GM18517 (cell line): ENCODE measurements at regions not wholly inside any gene's neighbourhood (a gene's known extent, or its start where the extent isn't known, plus 50 kb on each side); places are given as distances from the start of the nearest gene placed in this dataset.

Source experiments
- ATAC-seq: cut with Tn5 transposase; IDR thresholded peaks from one replicate; pipeline ENCODE4 v1.9.1; 2021; ENCODE audit warnings: mild to moderate bottlenecking, moderate library complexity; ENCODE audit not compliant: unreplicated experiment

DNA sequence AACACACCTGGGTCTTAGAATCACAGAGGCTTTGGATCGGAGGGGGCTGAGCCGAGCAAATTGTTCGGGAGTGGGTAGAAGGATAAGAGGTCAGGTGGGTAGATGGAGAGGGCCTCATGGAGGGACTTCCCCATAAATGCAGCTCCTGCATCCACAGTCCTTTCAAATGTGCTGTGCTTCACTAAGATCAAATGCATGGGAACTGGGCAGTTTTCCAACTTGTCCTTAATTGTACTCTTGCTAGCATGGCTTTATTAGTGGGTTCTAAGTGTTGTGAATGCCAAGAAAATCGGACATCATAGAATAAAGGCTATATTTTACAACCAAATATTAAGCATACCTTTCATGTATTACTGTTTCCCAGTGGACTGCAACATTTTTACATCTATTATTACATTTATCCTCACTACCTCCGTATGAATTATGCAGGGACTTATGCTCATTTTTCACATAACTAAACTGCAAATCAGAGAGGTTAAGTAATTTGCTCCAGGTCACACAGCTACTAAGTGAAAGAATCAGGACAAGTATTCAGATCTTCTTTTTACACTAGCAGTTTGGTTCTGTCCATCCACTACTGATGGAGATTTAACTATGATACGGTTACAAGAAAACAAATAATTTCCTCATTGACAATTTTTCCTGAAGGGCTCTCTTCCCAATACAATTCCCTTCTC, 174.5 kb upstream of the RUNX1 start:
- ATAC-seq, result no peak

GRCh38 chr21:35222541-35222941, 173.4 kb upstream of the RUNX1 start:
- ATAC-seq, result no peak

DNA sequence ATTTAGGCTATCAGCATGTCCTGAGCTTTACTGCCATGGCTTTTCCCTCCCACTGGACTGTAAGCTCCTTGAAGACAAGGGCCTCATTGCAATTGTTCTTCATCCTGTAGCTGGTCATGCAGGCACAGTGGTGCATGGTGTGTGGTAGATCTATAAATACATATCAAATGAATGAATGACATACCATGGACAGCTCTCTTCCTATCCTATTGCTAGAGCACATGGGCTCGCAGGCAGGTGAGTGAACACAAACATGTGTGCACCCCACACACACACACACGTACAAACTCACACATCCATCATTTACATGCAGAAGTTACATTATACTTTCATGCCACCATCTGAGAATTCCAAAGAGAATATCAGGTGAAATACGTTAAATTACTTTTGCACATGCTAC, 172.9 kb upstream of the RUNX1 start:
- no peak for ATAC-seq

- ATAC-seq, result no peak
Measured at GRCh38 chr21:35220301-35220700, 171.2 kb upstream of the RUNX1 start.

- ATAC-seq, result no peak
Measured at GRCh38 chr21:35219719-35220118, 170.6 kb upstream of the RUNX1 start.

- ATAC-seq, result no peak
Measured at GRCh38 chr21:35219291-35219690, 170.2 kb upstream of the RUNX1 start.

GRCh38 chr21:35217504-35218060, 168.5 kb upstream of the RUNX1 start:
- no peak for ATAC-seq

DNA sequence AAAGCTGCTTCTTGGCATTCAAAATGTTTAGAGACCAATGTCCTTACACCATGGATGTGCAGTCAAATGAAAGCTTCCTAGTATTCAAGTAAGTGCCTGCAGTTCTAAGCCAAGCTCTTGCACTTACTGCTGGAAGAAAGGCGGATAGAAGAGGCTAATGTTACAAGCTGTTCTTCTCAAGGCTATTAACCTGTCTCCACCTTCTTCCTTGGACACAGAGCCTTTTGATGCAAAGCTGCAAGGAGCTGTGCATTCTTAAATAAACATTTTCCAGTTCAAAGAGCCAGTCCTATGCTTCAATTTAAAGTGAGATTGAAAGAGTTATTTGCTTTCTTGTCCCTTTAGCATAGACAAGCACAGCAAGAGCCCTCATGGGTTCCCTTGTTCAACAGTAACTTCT, 167.9 kb upstream of the RUNX1 start:
- no peak for ATAC-seq

GRCh38 chr21:35215870-35216269, 166.8 kb upstream of the RUNX1 start:
- no peak for ATAC-seq

DNA sequence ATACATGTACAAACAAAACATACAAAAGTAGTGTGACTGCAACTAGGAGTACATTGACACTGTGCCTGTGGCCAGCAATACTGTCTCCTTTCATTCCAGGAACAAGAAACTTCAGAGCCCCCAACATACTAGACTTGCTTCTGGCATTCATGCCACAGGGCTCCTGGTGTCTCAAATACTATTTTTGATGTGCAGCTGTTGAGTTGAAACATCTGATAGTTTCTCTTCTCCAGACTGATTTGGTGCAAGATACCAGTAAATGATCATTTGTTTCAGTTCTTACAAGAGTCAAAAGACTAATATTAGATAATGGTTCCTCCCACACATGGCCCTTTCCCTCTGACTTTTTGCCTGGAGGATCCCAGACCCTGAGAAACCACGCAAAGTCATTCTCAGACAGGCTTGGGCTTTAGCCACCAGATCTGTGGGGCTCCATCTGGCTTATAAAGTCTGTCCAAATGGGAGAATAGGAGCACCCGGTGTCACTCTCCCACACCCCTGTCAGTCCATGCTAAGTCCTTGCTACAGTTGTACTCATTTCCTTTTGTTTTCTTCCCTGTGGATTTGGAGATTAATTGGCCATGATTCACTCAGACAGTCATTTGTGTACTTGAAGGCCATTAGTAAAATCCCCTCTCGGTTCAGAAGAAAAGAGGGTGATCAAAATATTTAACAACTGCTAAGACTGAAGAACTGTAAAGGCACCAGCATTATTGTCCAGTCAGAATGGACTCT, 163.5 kb upstream of the RUNX1 start:
- no peak for ATAC-seq

DNA sequence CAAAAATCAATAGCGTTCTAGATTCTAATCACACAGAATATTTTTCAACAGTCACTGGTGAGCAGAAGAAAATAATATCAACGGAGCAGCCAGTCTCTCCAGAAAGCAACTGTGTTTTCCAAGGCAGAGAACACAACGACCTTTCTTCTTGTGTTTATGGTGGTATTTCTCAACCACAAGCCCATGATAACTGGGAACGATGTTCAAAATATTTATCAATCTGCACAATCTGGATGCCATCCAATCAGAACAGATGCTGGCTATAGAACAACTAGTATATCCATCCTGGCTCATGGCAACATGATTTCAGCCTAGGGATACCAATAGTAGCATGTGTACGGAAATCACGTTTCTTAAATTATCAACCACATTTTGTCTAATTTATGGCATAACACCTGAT, 162.7 kb upstream of the RUNX1 start:
- ATAC-seq, result no peak

DNA sequence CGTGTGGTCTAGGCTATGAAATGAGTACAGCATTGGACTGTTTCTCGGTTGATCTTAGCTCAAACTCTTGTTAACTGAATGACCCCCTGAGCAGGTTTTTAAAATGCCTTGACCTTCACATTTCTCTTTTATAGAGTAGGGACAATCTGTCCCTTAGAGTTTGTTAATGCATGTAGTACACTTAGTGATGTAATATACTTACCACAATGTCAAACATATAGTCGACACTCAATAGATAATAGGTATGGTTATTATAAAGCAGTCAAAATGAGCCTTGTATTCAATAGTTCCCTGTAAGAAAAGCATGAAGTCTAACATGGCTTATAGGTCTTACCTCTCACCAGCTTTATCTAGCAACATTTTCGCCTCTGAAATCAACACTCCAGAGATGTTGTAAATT, 161.0 kb upstream of the RUNX1 start:
- ATAC-seq, result no peak

- ATAC-seq, result no peak
Measured at GRCh38 chr21:35208810-35209517, 159.9 kb upstream of the RUNX1 start.

- no peak for ATAC-seq
Measured at GRCh38 chr21:35208104-35208503, 159.0 kb upstream of the RUNX1 start.

GRCh38 chr21:35207322-35207721, 158.2 kb upstream of the RUNX1 start:
- no peak for ATAC-seq

DNA sequence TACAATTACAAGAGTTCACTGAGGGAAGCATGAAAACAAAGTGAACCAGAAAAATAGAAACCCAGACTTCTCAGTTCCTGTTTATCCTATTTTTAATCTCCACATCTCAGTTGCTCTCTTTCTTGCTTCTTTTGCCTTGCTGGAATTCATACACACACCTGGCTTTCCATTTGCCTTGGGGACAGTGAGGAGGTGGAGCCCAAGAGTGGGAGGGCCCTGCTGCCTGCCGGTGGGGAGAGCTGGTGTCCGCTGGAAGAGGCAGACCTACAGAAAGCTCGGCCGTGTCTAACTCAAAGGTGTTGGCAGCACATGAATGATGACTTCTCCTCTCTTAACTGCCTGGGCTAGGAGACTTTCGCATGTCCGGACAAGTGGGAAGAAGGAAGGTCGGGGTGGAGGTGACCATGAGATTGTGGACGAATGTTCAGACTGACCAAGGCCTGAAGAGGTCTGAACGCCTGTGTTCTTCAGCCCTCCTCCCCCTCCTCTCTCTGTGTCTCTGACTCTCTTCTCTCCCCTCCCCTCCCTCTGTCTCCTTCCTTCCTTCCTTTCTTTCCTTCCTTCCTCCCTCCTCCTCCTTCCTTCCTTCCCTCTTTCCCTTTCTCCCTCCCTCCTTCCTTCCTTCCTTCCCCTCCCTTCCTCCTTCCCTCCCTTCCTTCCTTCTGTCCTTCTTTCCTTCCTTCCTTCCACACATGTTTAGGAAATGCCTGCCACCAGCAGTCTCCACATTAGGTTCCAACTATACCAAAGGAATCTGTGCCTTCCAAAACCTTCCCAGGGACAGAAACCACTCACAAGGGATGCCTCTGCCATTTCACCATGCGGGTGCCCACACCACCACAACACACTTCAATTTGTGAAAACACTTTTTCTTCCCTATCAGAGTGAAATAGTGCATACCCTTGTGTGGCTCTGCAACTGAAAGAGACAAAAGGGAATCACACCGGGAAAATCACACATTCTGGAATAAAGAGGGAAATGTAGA, 157.3 kb upstream of the RUNX1 start:
- no peak for ATAC-seq

GRCh38 chr21:35204850-35205541, 155.9 kb upstream of the RUNX1 start:
- ATAC-seq, result no peak

GRCh38 chr21:35204125-35204524, 155.0 kb upstream of the RUNX1 start:
- ATAC-seq, result no peak

GRCh38 chr21:35203093-35203977, 154.2 kb upstream of the RUNX1 start:
- ATAC-seq, result no peak
